ENCODE measurements at regions not wholly inside any gene's neighbourhood (a gene's known extent, or its start where the extent isn't known, plus 50 kb on each side); places are given as distances from the start of the nearest gene placed in this dataset.

GRCh38 chr4:72971572-72971971, 97.9 kb downstream of the COX18 start:
- TF ChIP-seq SIN3A (IDR thresholded peaks at IDR 0.05; ENCODE audit: low read depth) (no peak), ZNF274 (IDR thresholded peaks at IDR 0.05; ENCODE audit: low read depth, low read length) (no peak), POLR2A (IDR thresholded peaks at IDR 0.05; ENCODE audit: borderline replicate concordance, extremely low read depth, insufficient read depth, insufficient read length) (no peak), ELF1 (IDR thresholded peaks at IDR 0.05; ENCODE audit: borderline replicate concordance, low read depth) (no peak), SP1 (IDR thresholded peaks at IDR 0.05; ENCODE audit: low read depth) (no peak), REST (IDR thresholded peaks at IDR 0.05; ENCODE audit: low read depth) (no peak), EZH2 (IDR thresholded peaks at IDR 0.05) (no peak), EZH2phosphoT487 (IDR thresholded peaks at IDR 0.05; ENCODE audit: borderline replicate concordance) (no peak), ZFX (IDR thresholded peaks at IDR 0.05) (no peak)
- TF ChIP-seq, protein P1, sequence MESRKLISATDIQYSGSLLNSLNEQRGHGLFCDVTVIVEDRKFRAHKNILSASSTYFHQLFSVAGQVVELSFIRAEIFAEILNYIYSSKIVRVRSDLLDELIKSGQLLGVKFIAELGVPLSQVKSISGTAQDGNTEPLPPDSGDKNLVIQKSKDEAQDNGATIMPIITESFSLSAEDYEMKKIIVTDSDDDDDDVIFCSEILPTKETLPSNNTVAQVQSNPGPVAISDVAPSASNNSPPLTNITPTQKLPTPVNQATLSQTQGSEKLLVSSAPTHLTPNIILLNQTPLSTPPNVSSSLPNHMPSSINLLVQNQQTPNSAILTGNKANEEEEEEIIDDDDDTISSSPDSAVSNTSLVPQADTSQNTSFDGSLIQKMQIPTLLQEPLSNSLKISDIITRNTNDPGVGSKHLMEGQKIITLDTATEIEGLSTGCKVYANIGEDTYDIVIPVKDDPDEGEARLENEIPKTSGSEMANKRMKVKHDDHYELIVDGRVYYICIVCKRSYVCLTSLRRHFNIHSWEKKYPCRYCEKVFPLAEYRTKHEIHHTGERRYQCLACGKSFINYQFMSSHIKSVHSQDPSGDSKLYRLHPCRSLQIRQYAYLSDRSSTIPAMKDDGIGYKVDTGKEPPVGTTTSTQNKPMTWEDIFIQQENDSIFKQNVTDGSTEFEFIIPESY (IDR thresholded peaks at IDR 0.05; ENCODE audit: extremely low read depth, insufficient replicate concordance, low read length) = no peak
- intact Hi-C loops (cut with micrococcal nuclease) = no loop called here
- ChIA-PET POLR2A (no interaction called here), RAD21 (ENCODE audit: low non-redundant PET in 1 of 2, low total read pairs in 2 of 2, uncharacterized antibody in 2 of 2, unreplicated experiment in 2 of 2) (no interaction called here), CTCF (no interaction called here)
- DNase-seq (ENCODE audit: low read depth, low spot score) (no peak), ATAC-seq (no peak)
- Histone ChIP-seq H3K27ac (ENCODE audit: low read depth, low read length) (no peak overlapping the region), H3K9me3 (ENCODE audit: control insufficient read depth in 1 of 2, insufficient read depth in 1 of 2, low read depth in 1 of 2, low read length in 2 of 2) (no peaks in the 10 kb centered on the region), H3K36me3 (ENCODE audit: control insufficient read depth in 1 of 2, insufficient read depth in 2 of 2, low read length in 2 of 2) (no peaks in the 10 kb centered on the region), H3K9ac (ENCODE audit: low read length) (no peak overlapping the region), H3K4me2 (ENCODE audit: low read length) (no peak overlapping the region), H4K20me1 (ENCODE audit: insufficient read depth) (no peaks in the 10 kb centered on the region), H2AFZ (ENCODE audit: low read depth, low read length, poor library complexity, severe bottlenecking) (no peak overlapping the region), H3K27me3 (ENCODE audit: insufficient read depth, low read length) (no peaks in the 10 kb centered on the region), H3K9me2 (ENCODE audit: insufficient read depth) (no peaks in the 10 kb centered on the region), H3K79me2 (ENCODE audit: insufficient read depth, low read length) (no peaks in the 10 kb centered on the region), H3K4me1 (ENCODE audit: control insufficient read depth in 1 of 2, insufficient read depth in 2 of 2, low read length in 2 of 2) (no peaks in the 10 kb centered on the region), H3K4me3 (replicated peaks in 1 of 2; ENCODE audit: low read depth in 1 of 2, low read length in 2 of 2) (no peak overlapping the region)
- BruUV-seq (replicated peaks) = no TSS peak

All from HCT116 (cell line).